ENCODE measurements at regions not wholly inside any gene's neighbourhood (a gene's known extent, or its start where the extent isn't known, plus 50 kb on each side); places are given as distances from the start of the nearest gene placed in this dataset.
"Not testable (repeated sequence)": the region's sequence is repeated elsewhere in the genome, so short reads cannot be mapped to it uniquely, and the experiment has no call there.

- FAIRE-seq: no peak
- TF ChIP-seq POLR2A (IDR thresholded peaks at IDR 0.05; ENCODE audit: low read depth, low read length): no peak
- no peak for DNase-seq (ENCODE audit: insufficient read length, low spot score)
These were observed 328.2 kb downstream of the KCNJ3 start for GRCh38 chr2:155026651-155027174.

GRCh38 chr2:155023674-155024073, 325.2 kb downstream of the KCNJ3 start:
- FAIRE-seq (peak; percentile 27), DNase-seq (ENCODE audit: insufficient read length, low spot score) (no peak)
- no peak for TF ChIP-seq POLR2A (IDR thresholded peaks at IDR 0.05; ENCODE audit: low read depth, low read length)

- FAIRE-seq: no peak
- no peak for DNase-seq (ENCODE audit: insufficient read length, low spot score)
- no peak for TF ChIP-seq POLR2A (IDR thresholded peaks at IDR 0.05; ENCODE audit: low read depth, low read length)
These were observed 324.0 kb downstream of the KCNJ3 start for GRCh38 chr2:155022531-155022930.

GRCh38 chr2:155021618-155022017, 323.1 kb downstream of the KCNJ3 start:
- no peak for TF ChIP-seq POLR2A (IDR thresholded peaks at IDR 0.05; ENCODE audit: low read depth, low read length)
- no peak for DNase-seq (ENCODE audit: insufficient read length, low spot score)

GRCh38 chr2:155020246-155020645, 321.8 kb downstream of the KCNJ3 start:
- no peak for TF ChIP-seq POLR2A (IDR thresholded peaks at IDR 0.05; ENCODE audit: low read depth, low read length)
- DNase-seq (ENCODE audit: insufficient read length, low spot score): no peak
- no peak for FAIRE-seq

More at GRCh38 chr2:155021618-155022017, 323.1 kb downstream of the KCNJ3 start:
- FAIRE-seq: no peak

- TF ChIP-seq POLR2A (IDR thresholded peaks at IDR 0.05; ENCODE audit: low read depth, low read length): no peak
- DNase-seq (ENCODE audit: insufficient read length, low spot score): no peak
- no peak for FAIRE-seq
These were observed 312.4 kb downstream of the KCNJ3 start for GRCh38 chr2:155010925-155011324.

GRCh38 chr2:154995361-154995760, 296.9 kb downstream of the KCNJ3 start:
- DNase-seq (ENCODE audit: insufficient read length, low spot score) (no peak), FAIRE-seq (peak; percentile 62)

GRCh38 chr2:154992826-154993225, 294.3 kb downstream of the KCNJ3 start:
- DNase-seq (ENCODE audit: insufficient read length, low spot score) (no peak), FAIRE-seq (peak; percentile 78)
- TF ChIP-seq POLR2A (IDR thresholded peaks at IDR 0.05; ENCODE audit: low read depth, low read length): no peak

More at GRCh38 chr2:154995361-154995760, 296.9 kb downstream of the KCNJ3 start:
- no peak for TF ChIP-seq POLR2A (IDR thresholded peaks at IDR 0.05; ENCODE audit: low read depth, low read length)

GRCh38 chr2:154978710-154979109, 280.2 kb downstream of the KCNJ3 start:
- DNase-seq (ENCODE audit: insufficient read length, low spot score): no peak
- no peak for FAIRE-seq
- no peak for TF ChIP-seq POLR2A (IDR thresholded peaks at IDR 0.05; ENCODE audit: low read depth, low read length)

GRCh38 chr2:154978244-154978643, 279.7 kb downstream of the KCNJ3 start:
- no peak for DNase-seq (ENCODE audit: insufficient read length, low spot score)
- no peak for TF ChIP-seq POLR2A (IDR thresholded peaks at IDR 0.05; ENCODE audit: low read depth, low read length)
- peak; percentile 96 for FAIRE-seq

- TF ChIP-seq POLR2A (IDR thresholded peaks at IDR 0.05; ENCODE audit: low read depth, low read length): no peak
- FAIRE-seq (no peak), DNase-seq (ENCODE audit: insufficient read length, low spot score) (no peak)
These were observed 275.5 kb downstream of the KCNJ3 start for GRCh38 chr2:154974041-154974440.

- DNase-seq (ENCODE audit: insufficient read length, low spot score) (no peak), FAIRE-seq (no peak)
- no peak for TF ChIP-seq POLR2A (IDR thresholded peaks at IDR 0.05; ENCODE audit: low read depth, low read length)
These were observed 265.0 kb downstream of the KCNJ3 start for GRCh38 chr2:154963511-154963910.

- no peak for DNase-seq (ENCODE audit: insufficient read length, low spot score)
- no peak for FAIRE-seq
- TF ChIP-seq POLR2A (IDR thresholded peaks at IDR 0.05; ENCODE audit: low read depth, low read length): no peak
These were observed 263.2 kb downstream of the KCNJ3 start for GRCh38 chr2:154961676-154962075.

GRCh38 chr2:154960802-154961583, 262.5 kb downstream of the KCNJ3 start:
- DNase-seq (ENCODE audit: insufficient read length, low spot score) (no peak), FAIRE-seq (no peak)
- TF ChIP-seq POLR2A (IDR thresholded peaks at IDR 0.05; ENCODE audit: low read depth, low read length): no peak

- no peak for DNase-seq (ENCODE audit: insufficient read length, low spot score)
- TF ChIP-seq POLR2A (IDR thresholded peaks at IDR 0.05; ENCODE audit: low read depth, low read length): no peak
- FAIRE-seq: no peak
These were observed 254.0 kb downstream of the KCNJ3 start for GRCh38 chr2:154952346-154952980.

GRCh38 chr2:154947416-154947815, 248.9 kb downstream of the KCNJ3 start:
- not testable (repeated sequence) for FAIRE-seq; DNase-seq (ENCODE audit: insufficient read length, low spot score)
